ENCODE measurements at regions not wholly inside any gene's neighbourhood (a gene's known extent, or its start where the extent isn't known, plus 50 kb on each side); places are given as distances from the start of the nearest gene placed in this dataset.

GRCh38 chr4:20621476-20621875 is 78.8 kb upstream of the PACRGL start:
- intact Hi-C loops (cut with micrococcal nuclease; ENCODE audit: unreplicated experiment) (no loop called here), in situ Hi-C loops (cut with HindIII; ENCODE audit: low pct_unique_long_range_greater_than_20kb, low sequenced_read_pairs) (no loop called here)
- no peaks in the 10 kb centered on the region for H3K9me3 ChIP-seq (ENCODE audit: control insufficient read depth, insufficient read depth, low read depth, low read length)
- no peaks in the 10 kb centered on the region for H3K4me1 ChIP-seq (ENCODE audit: control insufficient read depth, insufficient read depth, low read length)
- H3K36me3 ChIP-seq (ENCODE audit: control insufficient read depth, insufficient read depth, low read length) = no peaks in the 10 kb centered on the region
- H3K27ac ChIP-seq (ENCODE audit: low read length) = no peak overlapping the region
- POLR2A ChIA-PET = no interaction called here
- no TSS peak for BruUV-seq (replicated peaks)
- no peaks in the 10 kb centered on the region; the same call in 1 of the 2 replicates for H3K27me3 ChIP-seq (ENCODE audit: control insufficient read depth, insufficient read depth, low read length)
- CTCF ChIA-PET = no interaction called here
- H3K4me3 ChIP-seq (ENCODE audit: low read depth in 2 of 2, low read length in 2 of 2) = no peak overlapping the region
- ATAC-seq (no peak), DNase-seq (ENCODE audit: low read depth, low spot score) (no peak)
- TF ChIP-seq REST (IDR thresholded peaks at IDR 0.05; ENCODE audit: insufficient read depth in 1 of 2, low read depth in 2 of 2, low read length in 1 of 2) = no peak
- TF ChIP-seq POLR2AphosphoS5 (IDR thresholded peaks at IDR 0.05; ENCODE audit: low read depth, low read length) = no peak
- no peak for TF ChIP-seq TCF7L2 (IDR thresholded peaks at IDR 0.05; ENCODE audit: low read depth, low read length)
- TF ChIP-seq SIN3A (IDR thresholded peaks at IDR 0.05; ENCODE audit: borderline replicate concordance, insufficient read depth, low read depth, low read length) = no peak
- no peak for TF ChIP-seq CTCF (IDR thresholded peaks at IDR 0.05)

GRCh38 chr4:20622701-20623100 is 77.6 kb upstream of the PACRGL start:
- no peak for TF ChIP-seq REST (IDR thresholded peaks at IDR 0.05; ENCODE audit: insufficient read depth in 1 of 2, low read depth in 2 of 2, low read length in 1 of 2)
- TF ChIP-seq SIN3A (IDR thresholded peaks at IDR 0.05; ENCODE audit: borderline replicate concordance, insufficient read depth, low read depth, low read length) = no peak
- no peak for TF ChIP-seq CTCF (IDR thresholded peaks at IDR 0.05)
- TF ChIP-seq POLR2AphosphoS5 (IDR thresholded peaks at IDR 0.05; ENCODE audit: low read depth, low read length) = no peak
- no peak for TF ChIP-seq TCF7L2 (IDR thresholded peaks at IDR 0.05; ENCODE audit: low read depth, low read length)
- no peaks in the 10 kb centered on the region for H3K4me1 ChIP-seq (ENCODE audit: control insufficient read depth, insufficient read depth, low read length)
- BruUV-seq (replicated peaks) = no TSS peak
- no peak overlapping the region for H3K27ac ChIP-seq (ENCODE audit: low read length)
- H3K9me3 ChIP-seq (ENCODE audit: control insufficient read depth, insufficient read depth, low read depth, low read length) = no peaks in the 10 kb centered on the region
- in situ Hi-C loops (cut with HindIII; ENCODE audit: low pct_unique_long_range_greater_than_20kb, low sequenced_read_pairs) = no loop called here
- H3K36me3 ChIP-seq (ENCODE audit: control insufficient read depth, insufficient read depth, low read length) = no peaks in the 10 kb centered on the region
- ChIA-PET CTCF (no interaction called here), POLR2A (no interaction called here)
- DNase-seq (ENCODE audit: low read depth, low spot score) (no peak), ATAC-seq (no peak)
- no peaks in the 10 kb centered on the region; the same call in 1 of the 2 replicates for H3K27me3 ChIP-seq (ENCODE audit: control insufficient read depth, insufficient read depth, low read length)
- H3K4me3 ChIP-seq (ENCODE audit: low read depth in 2 of 2, low read length in 2 of 2) = no peak overlapping the region
- intact Hi-C loops (cut with micrococcal nuclease; ENCODE audit: unreplicated experiment) = no loop called here
